SH-SY5Y (cell line): ENCODE measurements at regions not wholly inside any gene's neighbourhood (a gene's known extent, or its start where the extent isn't known, plus 50 kb on each side); places are given as distances from the start of the nearest gene placed in this dataset.

Source experiments
- GATA2 ChIP-seq: IDR thresholded peaks from 2 replicates; pipeline ENCODE4 v1.6.1; 2011; ENCODE audit warnings: mild to moderate bottlenecking, low read depth, low read length
- GATA3 ChIP-seq: IDR thresholded peaks from 2 replicates; pipeline ENCODE4 v1.6.1; 2011; ENCODE audit warnings: low read depth, mild to moderate bottlenecking, low read length, moderate library complexity

- TF ChIP-seq GATA2 (no peak), GATA3 (no peak)
These were observed 58.9 kb upstream of the RBM47 start for GRCh38 chr4:40688446-40689095.
